GM18868 (cell line): ENCODE measurements at regions not wholly inside any gene's neighbourhood (a gene's known extent, or its start where the extent isn't known, plus 50 kb on each side); places are given as distances from the start of the nearest gene placed in this dataset.
A peak's percentile ranks its signal among the peaks of the same experiment; 100 is the strongest.

Experiments used
- ATAC-seq: cut with Tn5 transposase; IDR thresholded peaks from one replicate; pipeline ENCODE4 v1.9.1; 2021; ENCODE audit warnings: mild to moderate bottlenecking, moderate library complexity; ENCODE audit not compliant: unreplicated experiment

GRCh38 chr4:136581119-136581518 is 951.2 kb downstream of the PCDH18 start:
- no peak for ATAC-seq

DNA sequence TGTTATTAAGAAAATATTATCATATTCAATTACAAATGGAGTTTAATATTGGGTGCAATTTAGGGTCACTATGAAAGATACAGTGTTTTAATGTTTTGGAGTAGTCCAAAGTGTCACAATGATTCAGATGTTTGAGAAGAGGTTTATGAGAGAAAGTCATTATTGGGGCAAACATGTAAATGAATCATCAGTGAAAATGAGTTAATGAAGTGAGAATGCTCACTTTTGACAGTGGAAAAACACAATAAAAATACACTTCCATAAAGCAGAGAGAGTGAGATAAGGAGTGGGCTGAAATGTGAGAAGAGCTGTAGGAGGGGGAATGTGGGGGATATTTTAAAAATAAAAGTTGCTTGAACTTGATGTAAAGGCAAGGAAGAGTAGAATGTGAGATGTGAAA is 957.1 kb downstream of the PCDH18 start:
- ATAC-seq: no peak

GRCh38 chr4:136573460-136573859 is 958.8 kb downstream of the PCDH18 start:
- no peak for ATAC-seq

DNA sequence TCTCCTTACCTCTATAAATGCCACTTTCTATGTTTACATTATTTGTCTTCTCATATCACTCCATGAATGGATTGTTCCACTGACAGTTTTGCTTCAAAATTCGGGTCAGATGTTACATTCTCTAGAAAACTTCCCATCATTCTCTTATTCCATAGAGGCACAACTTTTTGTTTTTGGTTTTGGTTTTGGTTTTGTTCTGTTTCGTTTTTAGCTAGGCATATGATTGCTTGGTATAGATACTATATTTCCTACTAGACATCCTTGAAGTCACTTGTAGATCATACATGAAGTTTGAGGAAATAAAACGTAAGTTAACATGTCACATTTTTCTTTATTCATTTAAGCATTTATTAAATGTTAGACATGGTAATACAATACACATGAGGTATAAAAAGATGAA is 961.0 kb downstream of the PCDH18 start:
- ATAC-seq: peak; percentile 71

DNA sequence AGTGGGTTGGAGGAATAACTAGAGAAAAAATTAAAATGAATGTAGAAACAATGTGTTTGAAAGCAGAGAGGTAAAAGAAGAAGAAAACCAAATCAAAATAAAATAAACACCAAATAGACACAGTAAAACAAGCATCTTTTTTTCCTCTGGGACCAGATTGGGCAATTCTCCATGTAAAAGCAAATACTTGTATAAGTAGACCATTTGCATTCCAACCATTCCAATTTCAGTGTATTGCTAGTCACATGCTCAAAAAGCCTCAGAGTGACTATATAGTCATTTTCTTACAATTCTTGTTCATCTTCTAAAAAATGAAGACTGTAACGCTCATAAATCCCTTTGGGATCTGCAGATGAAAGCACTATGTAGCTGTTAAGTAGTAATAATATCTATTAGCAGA is 969.5 kb downstream of the PCDH18 start:
- no peak for ATAC-seq

DNA sequence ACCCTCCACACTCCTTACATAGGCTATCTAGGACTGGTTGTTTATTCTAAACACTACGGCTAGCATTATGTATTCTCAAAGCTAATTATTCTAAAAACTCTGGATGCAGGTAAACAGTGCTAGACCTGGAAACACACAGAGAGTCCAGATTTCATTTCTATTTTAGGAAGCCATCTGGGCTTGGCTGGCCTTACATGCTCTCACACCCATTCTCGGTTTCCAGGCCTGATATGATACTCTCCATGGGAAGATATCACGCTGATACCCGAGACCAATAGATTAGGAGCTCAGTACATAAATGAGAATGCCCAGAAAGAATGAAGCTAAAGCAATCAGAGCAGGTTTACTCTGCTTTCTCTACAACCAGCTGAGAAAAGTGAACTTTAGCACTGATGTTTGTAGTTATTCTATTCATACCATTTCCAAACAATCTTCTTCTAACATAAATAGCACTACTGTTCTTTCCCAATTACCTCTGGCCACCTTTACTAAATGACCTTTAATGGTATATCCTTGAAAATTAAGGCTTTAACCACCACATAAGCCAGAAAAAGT is 973.3 kb downstream of the PCDH18 start:
- ATAC-seq: no peak

GRCh38 chr4:136557396-136557795 is 974.9 kb downstream of the PCDH18 start:
- no peak for ATAC-seq

DNA sequence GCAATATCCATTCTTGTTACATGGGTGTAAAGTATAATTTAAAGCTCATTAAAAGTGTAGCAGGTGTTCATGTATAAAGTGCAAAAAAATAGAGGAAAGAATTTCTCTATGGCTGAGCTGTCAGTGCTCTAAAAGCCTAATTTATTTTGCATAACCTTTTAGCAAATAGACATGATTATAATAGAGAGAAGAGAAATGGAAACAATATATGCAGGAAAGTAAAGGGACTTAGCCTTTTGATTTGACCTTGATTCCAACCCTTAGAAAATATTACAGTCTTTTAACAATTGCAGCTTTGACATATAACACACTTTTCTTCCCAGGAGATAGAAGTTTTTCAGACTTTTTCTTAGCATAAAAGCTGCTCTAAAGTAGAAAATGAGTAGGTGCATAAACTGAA is 978.3 kb downstream of the PCDH18 start:
- ATAC-seq: no peak

- ATAC-seq: no peak
Measured at GRCh38 chr4:136551753-136552152, 980.5 kb downstream of the PCDH18 start.

GRCh38 chr4:136540747-136541146 is 991.5 kb downstream of the PCDH18 start:
- no peak for ATAC-seq

DNA sequence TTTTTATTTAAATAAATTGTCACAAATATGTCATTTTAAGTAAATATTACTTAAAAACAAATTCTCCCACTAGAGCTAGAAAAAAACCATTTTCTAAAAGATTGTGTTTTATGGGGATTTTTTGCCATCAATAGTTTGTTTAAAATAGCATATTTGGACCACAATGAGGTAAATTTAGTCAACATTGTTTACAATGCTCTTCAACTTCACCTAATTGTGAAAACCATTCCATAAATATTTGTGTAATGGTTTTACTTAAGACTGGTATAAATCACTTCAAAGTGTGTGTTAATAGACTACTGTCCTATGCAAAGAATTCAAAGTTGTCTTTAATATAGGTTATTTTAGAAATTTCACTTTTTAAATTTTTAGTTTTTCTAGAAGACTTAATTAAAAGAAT is 1004.2 kb downstream of the PCDH18 start:
- no peak for ATAC-seq

- ATAC-seq: no peak
Measured at GRCh38 chr4:136526517-136526916, 1005.8 kb downstream of the PCDH18 start.

DNA sequence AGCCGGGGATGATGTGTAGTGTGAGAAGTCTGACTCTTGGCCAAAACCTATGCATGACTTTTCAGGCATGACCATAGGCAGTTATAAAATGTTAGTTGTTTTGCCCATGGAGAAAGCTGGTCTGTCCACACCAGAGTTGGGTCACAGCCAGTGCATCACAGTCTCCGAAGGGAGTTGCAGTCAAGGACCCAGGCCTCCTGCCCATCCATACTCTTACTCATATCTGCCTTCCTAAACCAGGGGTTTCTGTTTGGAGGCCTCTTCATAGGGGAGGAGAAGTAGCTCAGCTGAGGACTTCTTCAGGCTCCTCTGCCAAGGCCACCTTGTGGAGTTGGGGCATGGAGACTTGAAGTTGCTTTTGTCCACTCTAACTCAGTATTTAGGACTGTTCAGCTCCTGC is 1008.3 kb downstream of the PCDH18 start:
- ATAC-seq: no peak

- ATAC-seq: no peak
Measured at GRCh38 chr4:136516371-136516770, 1015.9 kb downstream of the PCDH18 start.

DNA sequence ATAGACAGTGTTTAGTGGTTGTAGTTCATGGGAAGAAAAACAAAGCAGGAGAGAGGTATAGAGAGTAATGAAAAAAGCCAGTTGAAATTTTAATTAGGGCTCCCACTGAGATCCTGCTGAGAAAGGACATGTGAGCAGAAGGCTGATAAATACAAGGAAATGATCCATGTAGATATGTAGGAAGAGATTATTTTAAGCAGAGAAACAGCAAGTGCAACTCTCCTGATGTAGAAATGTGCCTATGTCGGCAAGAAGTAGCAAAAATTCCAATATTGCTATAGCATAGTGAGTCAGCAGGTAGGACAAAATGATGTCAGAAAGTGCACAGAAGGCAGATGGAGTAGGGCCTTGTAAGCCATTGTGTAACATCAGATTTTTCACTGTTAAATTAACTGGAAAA is 1027.3 kb downstream of the PCDH18 start:
- no peak for ATAC-seq

GRCh38 chr4:136495851-136496250 is 1036.4 kb downstream of the PCDH18 start:
- no peak for ATAC-seq

GRCh38 chr4:136495076-136495475 is 1037.2 kb downstream of the PCDH18 start:
- no peak for ATAC-seq

- ATAC-seq: no peak
Measured at GRCh38 chr4:136489101-136489500, 1043.2 kb downstream of the PCDH18 start.

- ATAC-seq: no peak
Measured at GRCh38 chr4:136484996-136485395, 1047.3 kb downstream of the PCDH18 start.

DNA sequence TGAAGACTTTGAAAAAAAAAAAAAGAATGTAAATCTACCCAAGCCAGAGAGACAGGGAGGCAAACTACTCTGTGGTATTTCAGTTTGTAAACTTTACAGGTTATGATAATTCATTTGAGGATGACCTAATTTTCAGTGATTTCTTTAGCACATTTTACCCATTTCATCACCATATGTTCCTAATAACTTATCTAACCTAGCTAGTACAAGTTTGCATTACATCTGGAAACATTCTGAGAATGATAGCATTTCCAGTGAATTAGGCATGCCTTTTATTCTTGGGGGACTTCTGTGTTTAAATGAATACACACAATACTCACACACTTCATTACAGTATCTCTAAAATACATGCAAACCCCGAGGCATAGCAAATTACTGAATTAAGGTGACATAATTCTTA is 1055.5 kb downstream of the PCDH18 start:
- no peak for ATAC-seq

DNA sequence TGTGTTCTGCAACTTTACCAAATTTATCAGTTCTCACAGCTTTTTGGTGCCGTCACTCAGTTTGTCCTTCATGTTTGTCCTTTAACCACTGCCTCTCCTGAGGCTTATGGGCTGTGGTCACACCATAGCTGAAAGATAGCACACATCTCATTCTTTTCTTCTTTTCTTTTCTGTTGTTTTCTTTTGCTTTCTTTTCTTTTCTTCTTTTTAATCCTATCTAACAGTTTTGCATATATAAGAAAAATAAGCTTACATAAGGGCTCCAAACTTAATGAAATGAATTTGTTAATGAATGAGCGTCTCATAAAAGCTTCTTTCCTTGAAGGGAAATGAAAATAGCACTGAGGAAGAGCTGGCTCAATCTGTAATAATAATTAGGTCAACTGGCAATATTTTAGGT is 1061.2 kb downstream of the PCDH18 start:
- no peak for ATAC-seq

DNA sequence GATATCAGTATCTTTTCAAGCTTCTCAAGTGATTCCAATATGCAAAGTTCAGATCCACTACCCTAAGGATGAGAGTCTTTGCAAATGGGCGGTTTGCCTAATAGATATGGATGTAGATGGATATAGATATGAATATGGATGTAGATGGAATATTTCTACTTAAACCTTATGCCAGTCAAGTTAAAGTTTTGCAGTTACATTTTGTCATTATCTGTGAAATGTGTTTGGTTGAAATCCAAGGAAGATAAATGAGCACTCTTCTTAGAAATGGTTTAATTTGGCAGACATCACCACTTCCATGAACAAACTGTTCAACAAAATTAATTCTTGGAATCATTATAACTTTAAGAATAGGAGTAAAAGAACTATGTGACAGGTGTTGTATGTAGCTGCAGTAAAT is 1066.6 kb downstream of the PCDH18 start:
- ATAC-seq: no peak

- ATAC-seq: no peak
Measured at GRCh38 chr4:136463941-136464340, 1068.4 kb downstream of the PCDH18 start.

GRCh38 chr4:136461533-136461932 is 1070.8 kb downstream of the PCDH18 start:
- no peak for ATAC-seq
